Fibroblast of lung (primary cell): ENCODE measurements at regions not wholly inside any gene's neighbourhood (a gene's known extent, or its start where the extent isn't known, plus 50 kb on each side); places are given as distances from the start of the nearest gene placed in this dataset.
A peak's percentile ranks its signal among the peaks of the same experiment; 100 is the strongest.

Experiments used
- DNase-seq, 2 donors: peaks; one replicate each; pipeline versions ENCODE4 v3.0.0 to v3.0.0-alpha.2; 2010; ENCODE audit warnings: low read depth in 2 of 2
- H2AFZ ChIP-seq: 2 replicates; pipeline ENCODE4 v1.5.1; 2012; ENCODE audit warnings: low read length, control low read depth, inconsistent platforms
- H3K27ac ChIP-seq: 2 replicates; pipeline ENCODE4 v1.5.1; 2011; ENCODE audit warnings: low read length, control low read depth; ENCODE audit not compliant: insufficient read depth
- H3K27me3 ChIP-seq: 2 replicates; pipeline ENCODE4 v1.5.1; 2011; ENCODE audit warnings: mild to moderate bottlenecking, low read length; ENCODE audit not compliant: control insufficient read depth, insufficient read depth
- H3K36me3 ChIP-seq: 2 replicates; pipeline ENCODE4 v1.5.1; 2011; ENCODE audit warnings: low read length; ENCODE audit not compliant: control insufficient read depth, insufficient read depth
- H3K4me1 ChIP-seq: 2 replicates; pipeline ENCODE4 v1.5.1; 2011; ENCODE audit warnings: low read length; ENCODE audit not compliant: control insufficient read depth, insufficient read depth; ENCODE audit errors: extremely low read depth
- H3K4me2 ChIP-seq: 2 replicates; pipeline ENCODE4 v1.5.1; 2011; ENCODE audit warnings: low read length, control low read depth; ENCODE audit not compliant: insufficient read depth; ENCODE audit errors: extremely low read depth
- H3K4me3 ChIP-seq, 4 experiments: fragments of 200-600 bp in 1 of 4; sonication (generic) in 1 of 4; replicated peaks in 1 of 4; 2 replicates each; pipeline ENCODE4 v1.5.1; 2011 to 2016; ENCODE audit warnings: low read length in 4 of 4, low read depth in 3 of 4, mild to moderate bottlenecking in 3 of 4, control low read depth in 2 of 4, inconsistent platforms in 1 of 4, mixed read lengths in 1 of 4; ENCODE audit not compliant: insufficient read depth in 1 of 4; ENCODE audit errors: control extremely low read depth in 1 of 4
- H3K79me2 ChIP-seq: 2 replicates; pipeline ENCODE4 v1.5.1; 2012; ENCODE audit warnings: mild to moderate bottlenecking, low read length, inconsistent platforms; ENCODE audit not compliant: control insufficient read depth, insufficient read depth
- H3K9ac ChIP-seq: 2 replicates; pipeline ENCODE4 v1.5.1; 2011; ENCODE audit warnings: mild to moderate bottlenecking, low read length, control low read depth; ENCODE audit not compliant: insufficient read depth
- H3K9me3 ChIP-seq: 2 replicates; pipeline ENCODE4 v1.5.1; 2012; ENCODE audit warnings: low read depth, low read length; ENCODE audit not compliant: control insufficient read depth, insufficient read depth
- H4K20me1 ChIP-seq: 2 replicates; pipeline ENCODE4 v1.5.1; 2011; ENCODE audit warnings: low read length; ENCODE audit not compliant: control insufficient read depth, insufficient read depth; ENCODE audit errors: extremely low read depth
- EZH2 ChIP-seq: IDR thresholded peaks from 2 replicates; pipeline ENCODE4 v1.5.1; 2012; ENCODE audit warnings: low read length, control low read depth, mild to moderate bottlenecking; ENCODE audit errors: missing control alignments
- TF ChIP-seq, protein P1 (sequence below), 2 donors: IDR thresholded peaks in 1 of 2; conservative IDR thresholded peaks in 1 of 2; 1 replicate in 1 of 2; 2 replicates in 1 of 2; pipeline ENCODE4 v1.5.1; 2011 to 2012; ENCODE audit warnings: low read length in 2 of 2, control low read depth in 1 of 2, inconsistent platforms in 1 of 2, low read depth in 1 of 2, mild to moderate bottlenecking in 1 of 2

DNA sequence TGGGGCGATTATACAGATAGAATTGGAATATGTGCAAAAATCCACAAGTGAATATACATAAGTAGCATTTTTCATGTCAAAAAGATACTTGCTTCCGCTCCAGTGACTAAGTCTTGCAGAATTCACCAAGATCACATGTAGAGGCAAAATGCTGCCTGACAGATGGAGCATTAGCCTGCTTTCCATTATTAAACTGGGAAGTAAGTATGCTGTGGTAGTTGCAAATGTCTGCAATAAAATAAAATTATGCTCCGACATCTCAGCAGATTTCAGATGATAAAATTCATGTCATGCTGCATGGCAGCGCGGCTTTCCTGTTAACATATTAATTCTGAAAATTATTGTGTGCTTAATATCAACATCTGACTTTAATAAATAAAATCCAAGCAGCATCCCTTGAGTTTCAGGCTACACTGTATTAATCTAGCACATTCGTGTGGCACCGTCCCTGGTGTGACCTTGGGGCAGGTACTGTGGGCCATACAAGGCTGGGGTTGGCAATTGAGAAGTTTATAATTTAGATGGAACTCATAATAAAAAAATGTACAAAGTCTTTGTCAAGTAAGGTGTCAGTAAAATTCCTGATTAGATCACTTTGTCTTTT, 366.4 kb upstream of the ZP4 start:
- no peaks in the 10 kb centered on the region for H3K36me3 ChIP-seq
- TF ChIP-seq, protein P1, sequence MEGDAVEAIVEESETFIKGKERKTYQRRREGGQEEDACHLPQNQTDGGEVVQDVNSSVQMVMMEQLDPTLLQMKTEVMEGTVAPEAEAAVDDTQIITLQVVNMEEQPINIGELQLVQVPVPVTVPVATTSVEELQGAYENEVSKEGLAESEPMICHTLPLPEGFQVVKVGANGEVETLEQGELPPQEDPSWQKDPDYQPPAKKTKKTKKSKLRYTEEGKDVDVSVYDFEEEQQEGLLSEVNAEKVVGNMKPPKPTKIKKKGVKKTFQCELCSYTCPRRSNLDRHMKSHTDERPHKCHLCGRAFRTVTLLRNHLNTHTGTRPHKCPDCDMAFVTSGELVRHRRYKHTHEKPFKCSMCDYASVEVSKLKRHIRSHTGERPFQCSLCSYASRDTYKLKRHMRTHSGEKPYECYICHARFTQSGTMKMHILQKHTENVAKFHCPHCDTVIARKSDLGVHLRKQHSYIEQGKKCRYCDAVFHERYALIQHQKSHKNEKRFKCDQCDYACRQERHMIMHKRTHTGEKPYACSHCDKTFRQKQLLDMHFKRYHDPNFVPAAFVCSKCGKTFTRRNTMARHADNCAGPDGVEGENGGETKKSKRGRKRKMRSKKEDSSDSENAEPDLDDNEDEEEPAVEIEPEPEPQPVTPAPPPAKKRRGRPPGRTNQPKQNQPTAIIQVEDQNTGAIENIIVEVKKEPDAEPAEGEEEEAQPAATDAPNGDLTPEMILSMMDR (conservative IDR thresholded peaks at IDR 0.05 in 1 of 2, IDR thresholded peaks at IDR 0.05 in 1 of 2; ENCODE audit: low read depth in 1 of 2, low read length in 2 of 2): no peak
- no peak for TF ChIP-seq EZH2
- H3K4me1 ChIP-seq: no peaks in the 10 kb centered on the region
- H3K4me2 ChIP-seq: no peak overlapping the region
- no peak overlapping the region for H3K9ac ChIP-seq
- H3K4me3 ChIP-seq: no peak overlapping the region
- H4K20me1 ChIP-seq: no peaks in the 10 kb centered on the region
- no peaks in the 10 kb centered on the region for H3K27me3 ChIP-seq
- H3K79me2 ChIP-seq: no peaks in the 10 kb centered on the region
- H2AFZ ChIP-seq: no peak overlapping the region
- H3K9me3 ChIP-seq: no peaks in the 10 kb centered on the region
- DNase-seq: peak in 1 of 2 donors; percentile 51
- no peak overlapping the region for H3K27ac ChIP-seq

DNA sequence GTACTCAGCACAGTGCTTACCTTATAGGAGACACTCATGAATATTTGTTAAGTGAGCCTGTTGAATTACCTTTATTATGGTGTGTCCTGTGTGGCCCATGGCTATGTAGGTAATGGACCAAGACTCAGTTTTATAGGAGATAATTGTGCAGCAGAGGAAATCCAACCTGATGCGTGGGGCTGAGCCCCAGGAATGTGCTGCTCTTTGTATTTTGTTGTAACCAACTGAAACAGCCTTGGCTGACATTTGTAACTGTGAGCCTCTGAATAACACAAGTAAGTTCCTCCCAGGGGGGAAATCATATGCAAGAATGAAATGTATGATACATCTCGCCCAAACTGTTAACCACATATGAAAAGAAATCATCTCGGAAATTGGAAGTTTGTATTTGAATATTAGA, 364.2 kb upstream of the ZP4 start:
- no peaks in the 10 kb centered on the region for H3K36me3 ChIP-seq
- H3K4me2 ChIP-seq: no peak overlapping the region
- DNase-seq: no peak
- no peaks in the 10 kb centered on the region for H3K9me3 ChIP-seq
- H3K4me3 ChIP-seq: no peak overlapping the region
- no peaks in the 10 kb centered on the region for H3K27me3 ChIP-seq
- no peak for TF ChIP-seq EZH2
- TF ChIP-seq, protein P1 (conservative IDR thresholded peaks at IDR 0.05 in 1 of 2, IDR thresholded peaks at IDR 0.05 in 1 of 2; ENCODE audit: low read depth in 1 of 2, low read length in 2 of 2): no peak
- no peaks in the 10 kb centered on the region for H4K20me1 ChIP-seq
- H3K9ac ChIP-seq: no peak overlapping the region
- H3K27ac ChIP-seq: no peak overlapping the region
- H3K4me1 ChIP-seq: no peaks in the 10 kb centered on the region
- H3K79me2 ChIP-seq: no peaks in the 10 kb centered on the region
- H2AFZ ChIP-seq: no peak overlapping the region

- no peak overlapping the region for H2AFZ ChIP-seq
- H3K27ac ChIP-seq: no peak overlapping the region
- no peaks in the 10 kb centered on the region for H3K79me2 ChIP-seq
- no peaks in the 10 kb centered on the region for H3K4me1 ChIP-seq
- no peak overlapping the region for H3K4me2 ChIP-seq
- DNase-seq: peak; percentile 39 to 57
- TF ChIP-seq EZH2: no peak
- TF ChIP-seq, protein P1 (conservative IDR thresholded peaks at IDR 0.05 in 1 of 2, IDR thresholded peaks at IDR 0.05 in 1 of 2; ENCODE audit: low read depth in 1 of 2, low read length in 2 of 2): peak in 1 of 2 donors; percentile 40
- no peak overlapping the region for H3K9ac ChIP-seq
- H3K27me3 ChIP-seq: no peaks in the 10 kb centered on the region
- H3K36me3 ChIP-seq: no peaks in the 10 kb centered on the region
- no peaks in the 10 kb centered on the region for H3K9me3 ChIP-seq
- H4K20me1 ChIP-seq: no peaks in the 10 kb centered on the region
- no peak overlapping the region for H3K4me3 ChIP-seq
Measured at GRCh38 chr1:238252033-238252802, 361.5 kb upstream of the ZP4 start.
